SK-N-SH treated with all-trans-retinoic acid at 6 μM for 48 hours (cell line): ENCODE measurements at regions not wholly inside any gene's neighbourhood (a gene's known extent, or its start where the extent isn't known, plus 50 kb on each side); places are given as distances from the start of the nearest gene placed in this dataset.

Source experiments
- ATAC-seq: fragments of 200-7000 bp; cut with Tn5 transposase; 3 replicates; pipeline ENCODE4 v1.9.1; 2020; ENCODE audit warnings: mild to moderate bottlenecking, moderate library complexity
- ARNTL ChIP-seq: fragments of 450-650 bp; formaldehyde crosslinking; IDR thresholded peaks from 2 replicates; pipeline ENCODE4 v1.5.0; 2020; ENCODE audit warnings: low read depth, mild to moderate bottlenecking, moderate library complexity, borderline replicate concordance
- BACH2 ChIP-seq: fragments of 250-450 bp; sonication (Bioruptor Pico); IDR thresholded peaks from 2 replicates; pipeline ENCODE4 v1.9.0; 2021; ENCODE audit warnings: mild to moderate bottlenecking, borderline replicate concordance
- CREB5 ChIP-seq: fragments of 250-450 bp; sonication (Bioruptor Pico); IDR thresholded peaks from 2 replicates; pipeline ENCODE4 v1.5.1; 2020; ENCODE audit warnings: low read depth, mild to moderate bottlenecking, moderate library complexity
- CSDC2 ChIP-seq: fragments of 250-450 bp; sonication (Bioruptor Pico); IDR thresholded peaks from 2 replicates; pipeline ENCODE4 v1.5.0; 2020; ENCODE audit warnings: mild to moderate bottlenecking, moderate library complexity
- CSRNP3 ChIP-seq: fragments of 250-450 bp; sonication (Bioruptor Pico); IDR thresholded peaks from 2 replicates; pipeline ENCODE4 v1.5.1; 2021; ENCODE audit warnings: mild to moderate bottlenecking, moderate library complexity
- ESRRG ChIP-seq: fragments of 250-450 bp; sonication (Bioruptor Pico); IDR thresholded peaks from 2 replicates; pipeline ENCODE4 v1.6.1; 2021; ENCODE audit warnings: mild to moderate bottlenecking
- GLIS3 ChIP-seq: fragments of 250-450 bp; sonication (Bioruptor Pico); IDR thresholded peaks from 2 replicates; pipeline ENCODE4 v1.5.0; 2020; ENCODE audit warnings: mild to moderate bottlenecking, moderate library complexity
- OSR1 ChIP-seq: fragments of 250-450 bp; sonication (Bioruptor Pico); IDR thresholded peaks from 2 replicates; pipeline ENCODE4 v1.8.0; 2022; ENCODE audit warnings: moderate library complexity, mild to moderate bottlenecking, inconsistent platforms
- PATZ1 ChIP-seq: fragments of 250-450 bp; sonication (Bioruptor Pico); IDR thresholded peaks from 2 replicates; pipeline ENCODE4 v1.8.0; 2020; ENCODE audit warnings: mild to moderate bottlenecking, moderate library complexity, borderline replicate concordance
- POU6F1 ChIP-seq: fragments of 250-450 bp; sonication (Bioruptor Pico); IDR thresholded peaks from 2 replicates; pipeline ENCODE4 v1.8.0; 2021; ENCODE audit warnings: low read depth, mild to moderate bottlenecking, moderate library complexity, borderline replicate concordance
- PPARA ChIP-seq: fragments of 250-450 bp; sonication (Bioruptor Pico); IDR thresholded peaks from 2 replicates; pipeline ENCODE4 v1.5.0; 2020; ENCODE audit warnings: mild to moderate bottlenecking, borderline replicate concordance
- RARB ChIP-seq: fragments of 250-450 bp; sonication (Bioruptor Pico); IDR thresholded peaks from 2 replicates; pipeline ENCODE4 v1.8.0; 2021; ENCODE audit warnings: mild to moderate bottlenecking, moderate library complexity
- SNAI2 ChIP-seq: fragments of 250-450 bp; sonication (Bioruptor Pico); IDR thresholded peaks from 2 replicates; pipeline ENCODE4 v1.5.0; 2020; ENCODE audit warnings: mild to moderate bottlenecking, moderate library complexity
- TCF4 ChIP-seq: fragments of 250-450 bp; sonication (Bioruptor Pico); IDR thresholded peaks from 2 replicates; pipeline ENCODE4 v1.8.0; 2021; ENCODE audit warnings: mild to moderate bottlenecking, moderate library complexity, borderline replicate concordance
- TOX ChIP-seq: fragments of 250-450 bp; sonication (Bioruptor Pico); IDR thresholded peaks from 2 replicates; pipeline ENCODE4 v1.8.0; 2021; ENCODE audit warnings: mild to moderate bottlenecking, moderate library complexity, borderline replicate concordance
- ZC3H10 ChIP-seq: fragments of 250-450 bp; sonication (Bioruptor Pico); IDR thresholded peaks from 2 replicates; pipeline ENCODE4 v1.5.1; 2021; ENCODE audit warnings: mild to moderate bottlenecking, moderate library complexity
- ZFP3 ChIP-seq: fragments of 250-450 bp; sonication (Bioruptor Pico); IDR thresholded peaks from 2 replicates; pipeline ENCODE4 v1.5.0; 2020; ENCODE audit warnings: mild to moderate bottlenecking, moderate library complexity
- ZFP30 ChIP-seq: fragments of 450-650 bp; formaldehyde crosslinking; IDR thresholded peaks from 2 replicates; pipeline ENCODE4 v1.5.0; 2022; ENCODE audit warnings: mild to moderate bottlenecking, moderate library complexity
- ZNF565 ChIP-seq: fragments of 450-650 bp; formaldehyde crosslinking; conservative IDR thresholded peaks from 2 replicates; pipeline ENCODE4 v1.5.0; 2020; ENCODE audit warnings: low read depth, mild to moderate bottlenecking, moderate library complexity
- ZNF70 ChIP-seq: fragments of 450-650 bp; formaldehyde crosslinking; IDR thresholded peaks from 2 replicates; pipeline ENCODE4 v1.5.0; 2020; ENCODE audit warnings: mild to moderate bottlenecking, moderate library complexity
- ZNF8 ChIP-seq: fragments of 450-650 bp; formaldehyde crosslinking; IDR thresholded peaks from 2 replicates; pipeline ENCODE4 v1.5.0; 2020; ENCODE audit warnings: mild to moderate bottlenecking, moderate library complexity

GRCh38 chr12:46946137-46946536 lies 120.3 kb upstream of the SLC38A4 start:
- peak; percentile 44; the same call in 2 of the 3 replicates for ATAC-seq
- TF ChIP-seq GLIS3 (CRISPR knock-in tag) (no peak), ZNF8 (CRISPR knock-in tag) (no peak), PPARA (no peak), ZNF565 (no peak), ZFP30 (CRISPR knock-in tag) (no peak), ZFP3 (CRISPR knock-in tag) (no peak), POU6F1 (CRISPR knock-in tag) (no peak)

GRCh38 chr12:46948936-46949545 lies 123.2 kb upstream of the SLC38A4 start:
- TF ChIP-seq ZNF8 (CRISPR knock-in tag) = no peak
- ATAC-seq = peak; percentile 21; the same call in 2 of the 3 replicates

GRCh38 chr12:46950094-46950493 lies 124.3 kb upstream of the SLC38A4 start:
- no peak for TF ChIP-seq ZNF565
- TF ChIP-seq, all 23 proteins: peak for 0
- ATAC-seq = peak; percentile 36

GRCh38 chr12:46952880-46953483 lies 126.4 kb upstream of the PCED1B start:
- peak; percentile 27 for ATAC-seq
- TF ChIP-seq ZC3H10 (CRISPR knock-in tag) = no peak
- no peak for TF ChIP-seq GLIS3 (CRISPR knock-in tag)
- TF ChIP-seq BACH2 (CRISPR knock-in tag) = no peak
- TF ChIP-seq OSR1 = no peak
- no peak for TF ChIP-seq ESRRG (CRISPR knock-in tag)
- no peak for TF ChIP-seq ARNTL (CRISPR knock-in tag)
- TF ChIP-seq CSRNP3 (CRISPR knock-in tag) = no peak
- TF ChIP-seq TCF4 (CRISPR knock-in tag) = no peak
- no peak for TF ChIP-seq SNAI2 (CRISPR knock-in tag)
- TF ChIP-seq PATZ1 (CRISPR knock-in tag) = no peak
- no peak for TF ChIP-seq ZNF70 (CRISPR knock-in tag)
- TF ChIP-seq TOX (CRISPR knock-in tag) = no peak
- TF ChIP-seq ZNF8 (CRISPR knock-in tag) = no peak
- no peak for TF ChIP-seq ZFP3 (CRISPR knock-in tag)
- TF ChIP-seq POU6F1 (CRISPR knock-in tag) = no peak
- no peak for TF ChIP-seq RARB
- no peak for TF ChIP-seq CREB5 (CRISPR knock-in tag)
- no peak for TF ChIP-seq ZFP30 (CRISPR knock-in tag)
- TF ChIP-seq CSDC2 (CRISPR knock-in tag) = no peak
- TF ChIP-seq, all 23 proteins: peak for 0
